Endothelial cell (in vitro differentiated cells): ENCODE measurements at regions not wholly inside any gene's neighbourhood (a gene's known extent, or its start where the extent isn't known, plus 50 kb on each side); places are given as distances from the start of the nearest gene placed in this dataset.

Source experiments
- DNase-seq: peaks from one replicate; pipeline ENCODE4 v3.0.0; 2021; ENCODE audit warnings: low spot score
- H3K27ac Mint-ChIP-seq: one replicate; pipeline ENCODE4 v1.8.0; 2021; ENCODE audit warnings: mixed read lengths, inconsistent platforms; ENCODE audit not compliant: unreplicated experiment
- H3K27me3 Mint-ChIP-seq: one replicate; pipeline ENCODE4 v1.8.0; 2021; ENCODE audit warnings: mild to moderate bottlenecking, moderate library complexity, mixed read lengths, inconsistent platforms; ENCODE audit not compliant: unreplicated experiment
- H3K36me3 Mint-ChIP-seq: one replicate; pipeline ENCODE4 v1.8.0; 2021; ENCODE audit warnings: mild to moderate bottlenecking, low read depth, mixed read lengths, inconsistent platforms; ENCODE audit not compliant: unreplicated experiment
- H3K4me1 Mint-ChIP-seq: one replicate; pipeline ENCODE4 v1.8.0; 2021; ENCODE audit warnings: mild to moderate bottlenecking, mixed read lengths, inconsistent platforms; ENCODE audit not compliant: unreplicated experiment
- H3K4me3 Mint-ChIP-seq: one replicate; pipeline ENCODE4 v1.8.0; 2021; ENCODE audit warnings: mild to moderate bottlenecking, mixed read lengths, inconsistent platforms; ENCODE audit not compliant: unreplicated experiment
- H3K9me3 Mint-ChIP-seq: one replicate; pipeline ENCODE4 v1.8.0; 2021; ENCODE audit warnings: mixed read lengths, inconsistent platforms; ENCODE audit not compliant: unreplicated experiment
- TF ChIP-seq, protein P1 (sequence below): fragments of 200-600 bp; sonication (generic); IDR thresholded peaks from one replicate; pipeline ENCODE4 v1.5.0; 2021; ENCODE audit warnings: antibody characterized with exemption; ENCODE audit not compliant: unreplicated experiment

- Mint-ChIP-seq H3K27me3 (peaks cover 6% of the 10 kb centered on the region), H3K36me3 (no peaks in the 10 kb centered on the region)
Observed at GRCh38 chr20:12022126-12022525, 104.4 kb downstream of the BTBD3 start.

GRCh38 chr20:12023194-12023795 is 105.6 kb downstream of the BTBD3 start:
- no peak for DNase-seq
- H3K4me3 Mint-ChIP-seq: no peak overlapping the region
- H3K4me1 Mint-ChIP-seq: peaks cover 4% of the 10 kb centered on the region
- H3K36me3 Mint-ChIP-seq: no peaks in the 10 kb centered on the region
- TF ChIP-seq, protein P1, sequence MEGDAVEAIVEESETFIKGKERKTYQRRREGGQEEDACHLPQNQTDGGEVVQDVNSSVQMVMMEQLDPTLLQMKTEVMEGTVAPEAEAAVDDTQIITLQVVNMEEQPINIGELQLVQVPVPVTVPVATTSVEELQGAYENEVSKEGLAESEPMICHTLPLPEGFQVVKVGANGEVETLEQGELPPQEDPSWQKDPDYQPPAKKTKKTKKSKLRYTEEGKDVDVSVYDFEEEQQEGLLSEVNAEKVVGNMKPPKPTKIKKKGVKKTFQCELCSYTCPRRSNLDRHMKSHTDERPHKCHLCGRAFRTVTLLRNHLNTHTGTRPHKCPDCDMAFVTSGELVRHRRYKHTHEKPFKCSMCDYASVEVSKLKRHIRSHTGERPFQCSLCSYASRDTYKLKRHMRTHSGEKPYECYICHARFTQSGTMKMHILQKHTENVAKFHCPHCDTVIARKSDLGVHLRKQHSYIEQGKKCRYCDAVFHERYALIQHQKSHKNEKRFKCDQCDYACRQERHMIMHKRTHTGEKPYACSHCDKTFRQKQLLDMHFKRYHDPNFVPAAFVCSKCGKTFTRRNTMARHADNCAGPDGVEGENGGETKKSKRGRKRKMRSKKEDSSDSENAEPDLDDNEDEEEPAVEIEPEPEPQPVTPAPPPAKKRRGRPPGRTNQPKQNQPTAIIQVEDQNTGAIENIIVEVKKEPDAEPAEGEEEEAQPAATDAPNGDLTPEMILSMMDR: no peak
- no peaks in the 10 kb centered on the region for H3K9me3 Mint-ChIP-seq
- no peak overlapping the region for H3K27ac Mint-ChIP-seq
- peaks cover 4% of the 10 kb centered on the region for H3K27me3 Mint-ChIP-seq

More at GRCh38 chr20:12022126-12022525, 104.4 kb downstream of the BTBD3 start:
- no peak overlapping the region for H3K27ac Mint-ChIP-seq
- no peak overlapping the region for H3K4me3 Mint-ChIP-seq
- H3K9me3 Mint-ChIP-seq: no peaks in the 10 kb centered on the region
- DNase-seq: no peak
- H3K4me1 Mint-ChIP-seq: peaks cover 4% of the 10 kb centered on the region
- TF ChIP-seq, protein P1: no peak

- TF ChIP-seq, protein P1: no peak
- peaks cover 7% of the 10 kb centered on the region for H3K27me3 Mint-ChIP-seq
- DNase-seq: no peak
- H3K4me1 Mint-ChIP-seq: no peaks in the 10 kb centered on the region
- H3K36me3 Mint-ChIP-seq: no peaks in the 10 kb centered on the region
- H3K4me3 Mint-ChIP-seq: no peak overlapping the region
- H3K27ac Mint-ChIP-seq: no peak overlapping the region
- no peaks in the 10 kb centered on the region for H3K9me3 Mint-ChIP-seq
Observed at GRCh38 chr20:12028771-12029170, 111.1 kb downstream of the BTBD3 start.

DNA sequence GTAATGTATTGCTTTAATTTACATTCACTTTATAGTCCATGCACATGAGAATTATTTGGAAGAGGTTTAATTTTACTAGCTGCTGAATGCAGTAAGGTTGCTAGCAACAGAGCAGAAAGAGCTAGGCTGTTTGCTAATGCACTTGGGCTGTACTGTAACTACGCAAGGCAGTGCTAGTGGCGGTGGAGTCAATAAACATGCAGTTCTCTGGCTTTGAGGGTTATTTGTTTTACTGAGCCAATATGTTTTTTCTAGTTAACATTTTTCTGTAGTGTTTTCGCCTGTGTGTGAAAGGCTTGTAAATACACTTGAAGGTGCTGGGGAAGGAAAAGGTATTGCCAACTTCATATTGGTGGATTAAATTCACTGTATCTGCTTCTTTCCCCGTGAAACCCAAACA is 112.8 kb downstream of the BTBD3 start:
- TF ChIP-seq, protein P1: no peak
- no peaks in the 10 kb centered on the region for H3K4me1 Mint-ChIP-seq
- H3K36me3 Mint-ChIP-seq: no peaks in the 10 kb centered on the region
- no peak overlapping the region for H3K27ac Mint-ChIP-seq
- no peak overlapping the region for H3K4me3 Mint-ChIP-seq
- peaks cover 5% of the 10 kb centered on the region for H3K27me3 Mint-ChIP-seq
- no peak for DNase-seq
- no peaks in the 10 kb centered on the region for H3K9me3 Mint-ChIP-seq

DNA sequence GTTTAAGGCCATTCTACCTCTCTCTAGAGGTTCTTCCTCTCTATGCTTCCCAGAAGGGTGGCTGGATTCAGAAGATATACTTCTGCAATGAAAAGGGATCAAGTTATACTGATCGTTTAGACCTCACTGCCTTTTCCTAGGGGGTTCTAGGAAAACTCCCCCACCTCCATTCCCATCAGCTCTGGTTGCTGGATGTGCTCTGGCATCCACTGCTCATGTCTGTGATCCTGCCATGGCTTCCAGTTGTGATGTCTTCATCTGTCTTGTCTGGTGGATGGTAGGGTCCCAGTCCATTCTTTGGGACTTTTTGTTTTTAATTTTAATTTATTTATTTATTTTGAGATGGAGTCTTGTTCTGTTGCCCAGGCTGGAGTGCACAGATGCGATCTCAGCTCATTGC is 118.4 kb downstream of the BTBD3 start:
- H3K4me1 Mint-ChIP-seq: peaks cover 2% of the 10 kb centered on the region
- TF ChIP-seq, protein P1: no peak
- no peak overlapping the region for H3K4me3 Mint-ChIP-seq
- no peak for DNase-seq
- H3K27me3 Mint-ChIP-seq: peaks cover 2% of the 10 kb centered on the region
- H3K9me3 Mint-ChIP-seq: no peaks in the 10 kb centered on the region
- H3K27ac Mint-ChIP-seq: no peak overlapping the region
- no peaks in the 10 kb centered on the region for H3K36me3 Mint-ChIP-seq
